ENCODE measurements at regions not wholly inside any gene's neighbourhood (a gene's known extent, or its start where the extent isn't known, plus 50 kb on each side); places are given as distances from the start of the nearest gene placed in this dataset.
A peak's percentile ranks its signal among the peaks of the same experiment; 100 is the strongest.

DNA sequence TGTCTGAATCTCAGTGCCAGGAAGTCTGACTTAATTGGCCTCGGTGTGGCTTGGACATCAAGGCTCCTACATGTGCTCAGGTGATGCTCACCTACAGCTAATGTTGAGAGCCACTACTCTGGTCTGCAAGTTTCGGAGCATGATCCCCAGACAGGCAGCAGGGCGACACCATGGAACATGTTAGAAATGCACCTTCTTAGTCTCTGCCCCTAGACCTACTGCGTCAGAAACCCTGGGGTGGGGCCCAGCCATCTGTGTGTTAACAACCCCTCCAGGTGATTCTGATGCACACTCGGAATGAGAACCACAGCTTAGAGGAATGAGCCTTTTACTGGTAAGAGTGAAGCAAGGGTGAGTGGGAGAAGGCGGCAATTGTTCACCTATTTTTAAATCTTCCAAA, 86.9 kb upstream of the NABP1 start:
- Mint-ChIP-seq H3K4me1 (no peaks in the 10 kb centered on the region), H3K27me3 (ENCODE audit: low read depth) (no peaks in the 10 kb centered on the region), H3K4me3 (no peak overlapping the region), H3K27ac (no peak overlapping the region), H3K36me3 (ENCODE audit: low read depth) (no peaks in the 10 kb centered on the region), H3K9me3 (no peaks in the 10 kb centered on the region)
- TF ChIP-seq, protein P1, sequence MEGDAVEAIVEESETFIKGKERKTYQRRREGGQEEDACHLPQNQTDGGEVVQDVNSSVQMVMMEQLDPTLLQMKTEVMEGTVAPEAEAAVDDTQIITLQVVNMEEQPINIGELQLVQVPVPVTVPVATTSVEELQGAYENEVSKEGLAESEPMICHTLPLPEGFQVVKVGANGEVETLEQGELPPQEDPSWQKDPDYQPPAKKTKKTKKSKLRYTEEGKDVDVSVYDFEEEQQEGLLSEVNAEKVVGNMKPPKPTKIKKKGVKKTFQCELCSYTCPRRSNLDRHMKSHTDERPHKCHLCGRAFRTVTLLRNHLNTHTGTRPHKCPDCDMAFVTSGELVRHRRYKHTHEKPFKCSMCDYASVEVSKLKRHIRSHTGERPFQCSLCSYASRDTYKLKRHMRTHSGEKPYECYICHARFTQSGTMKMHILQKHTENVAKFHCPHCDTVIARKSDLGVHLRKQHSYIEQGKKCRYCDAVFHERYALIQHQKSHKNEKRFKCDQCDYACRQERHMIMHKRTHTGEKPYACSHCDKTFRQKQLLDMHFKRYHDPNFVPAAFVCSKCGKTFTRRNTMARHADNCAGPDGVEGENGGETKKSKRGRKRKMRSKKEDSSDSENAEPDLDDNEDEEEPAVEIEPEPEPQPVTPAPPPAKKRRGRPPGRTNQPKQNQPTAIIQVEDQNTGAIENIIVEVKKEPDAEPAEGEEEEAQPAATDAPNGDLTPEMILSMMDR (IDR thresholded peaks at IDR 0.05; ENCODE audit: unreplicated experiment in 3 of 3), result no peak

GRCh38 chr2:191593622-191594385, 84.1 kb upstream of the NABP1 start:
- peaks cover 3% of the 10 kb centered on the region for H3K27me3 Mint-ChIP-seq (ENCODE audit: low read depth)
- no peaks in the 10 kb centered on the region for H3K4me1 Mint-ChIP-seq
- no peak overlapping the region for H3K27ac Mint-ChIP-seq
- H3K4me3 Mint-ChIP-seq, result no peak overlapping the region
- no peaks in the 10 kb centered on the region for H3K36me3 Mint-ChIP-seq (ENCODE audit: low read depth)
- no peaks in the 10 kb centered on the region for H3K9me3 Mint-ChIP-seq
- TF ChIP-seq, protein P1 (IDR thresholded peaks at IDR 0.05; ENCODE audit: unreplicated experiment in 3 of 3), result no peak

DNA sequence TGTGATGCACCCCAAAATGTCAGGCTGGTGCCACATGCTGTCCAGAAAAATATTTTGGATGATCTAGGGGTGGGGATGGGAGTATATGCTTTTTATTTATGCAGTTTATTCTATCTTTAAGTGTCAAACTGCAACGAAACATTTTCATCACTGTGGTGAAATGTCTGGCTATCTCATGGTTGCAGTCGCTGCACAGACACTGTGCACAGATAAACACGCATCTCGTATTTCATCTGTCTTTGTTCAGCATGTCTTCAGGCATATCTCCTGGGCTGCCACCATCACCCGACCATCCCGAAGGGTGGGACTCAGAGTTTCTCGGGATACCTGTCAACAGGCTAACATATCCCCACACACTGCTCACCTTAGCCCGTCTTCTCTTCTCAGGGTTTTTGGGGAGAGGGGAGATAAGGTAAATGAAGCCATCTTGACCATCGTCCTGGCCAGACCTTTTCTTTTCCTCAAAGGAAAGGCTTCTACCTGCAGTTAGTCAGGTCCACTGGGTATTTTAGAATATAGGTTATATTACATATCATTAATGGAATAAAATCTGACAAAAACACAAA, 80.7 kb upstream of the NABP1 start:
- Mint-ChIP-seq H3K9me3 (no peaks in the 10 kb centered on the region), H3K4me3 (no peak overlapping the region), H3K27me3 (ENCODE audit: low read depth) (peaks cover 3% of the 10 kb centered on the region), H3K4me1 (no peaks in the 10 kb centered on the region), H3K27ac (no peak overlapping the region), H3K36me3 (ENCODE audit: low read depth) (no peaks in the 10 kb centered on the region)
- TF ChIP-seq, protein P1 (IDR thresholded peaks at IDR 0.05; ENCODE audit: unreplicated experiment in 3 of 3), result no peak

DNA sequence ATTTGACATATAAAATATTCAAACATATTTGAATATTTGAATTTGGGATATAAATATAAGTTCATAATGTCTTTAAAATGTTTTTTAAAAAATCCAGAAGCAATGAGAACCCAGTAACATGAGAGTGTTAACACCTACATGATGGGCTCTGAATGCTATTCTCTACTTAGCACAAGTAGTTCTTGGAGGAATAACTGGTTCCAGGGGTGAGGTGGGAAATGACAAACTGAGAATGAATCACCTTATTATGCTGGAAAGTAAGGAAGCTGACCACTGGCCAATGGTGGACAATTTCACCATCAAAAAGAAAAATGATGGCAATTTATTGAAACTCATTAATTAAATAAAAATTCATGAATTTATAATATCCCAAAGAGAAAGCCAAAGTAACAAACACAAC, 79.6 kb upstream of the NABP1 start:
- H3K27ac Mint-ChIP-seq, result no peak overlapping the region
- TF ChIP-seq, protein P1 (IDR thresholded peaks at IDR 0.05; ENCODE audit: unreplicated experiment in 3 of 3), result no peak
- H3K4me3 Mint-ChIP-seq, result no peak overlapping the region
- peaks cover 3% of the 10 kb centered on the region for H3K27me3 Mint-ChIP-seq (ENCODE audit: low read depth)
- no peaks in the 10 kb centered on the region for H3K9me3 Mint-ChIP-seq
- no peaks in the 10 kb centered on the region for H3K4me1 Mint-ChIP-seq
- H3K36me3 Mint-ChIP-seq (ENCODE audit: low read depth), result no peaks in the 10 kb centered on the region

DNA sequence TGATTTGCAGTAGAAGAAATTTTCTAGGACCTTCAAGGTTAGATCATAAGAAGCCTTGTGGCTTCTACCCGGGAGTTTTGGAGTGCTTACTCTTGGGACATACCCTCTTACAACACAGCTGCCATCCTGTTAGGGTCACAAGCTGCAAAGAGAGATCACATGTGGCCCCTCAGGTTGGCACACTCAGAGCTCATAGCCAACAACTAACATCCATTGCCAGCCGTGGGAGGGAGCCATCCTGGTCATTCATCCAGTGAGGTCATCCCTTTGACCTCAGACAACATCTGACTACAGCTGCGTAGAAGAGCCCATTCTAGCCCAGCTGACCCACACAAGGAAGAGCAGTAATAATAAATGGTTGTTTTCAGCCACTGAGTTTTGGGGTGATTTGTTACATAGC, 76.9 kb upstream of the NABP1 start:
- Mint-ChIP-seq H3K36me3 (ENCODE audit: low read depth) (no peaks in the 10 kb centered on the region), H3K4me3 (no peak overlapping the region), H3K9me3 (no peaks in the 10 kb centered on the region), H3K4me1 (no peaks in the 10 kb centered on the region), H3K27ac (peak overlapping the region in 1 of 3 experiments; percentile 34), H3K27me3 (ENCODE audit: low read depth) (peaks cover 3% of the 10 kb centered on the region)
- TF ChIP-seq, protein P1 (IDR thresholded peaks at IDR 0.05; ENCODE audit: unreplicated experiment in 3 of 3), result no peak

- Mint-ChIP-seq H3K4me1 (no peaks in the 10 kb centered on the region), H3K36me3 (ENCODE audit: low read depth) (no peaks in the 10 kb centered on the region), H3K27me3 (ENCODE audit: low read depth) (no peaks in the 10 kb centered on the region), H3K27ac (no peak overlapping the region), H3K9me3 (no peaks in the 10 kb centered on the region), H3K4me3 (no peak overlapping the region)
- TF ChIP-seq, protein P1 (IDR thresholded peaks at IDR 0.05; ENCODE audit: unreplicated experiment in 3 of 3), result no peak
Measured at GRCh38 chr2:191604154-191604553, 73.8 kb upstream of the NABP1 start.

Data from nephron (organoid).